Suppressor macrophage treated with lipopolysaccharide for 1 hour (primary cell): ENCODE measurements at regions not wholly inside any gene's neighbourhood (a gene's known extent, or its start where the extent isn't known, plus 50 kb on each side); places are given as distances from the start of the nearest gene placed in this dataset.

Experiments used
- DNase-seq, 3 donors: peaks; one replicate each; pipeline ENCODE4 v3.0.0-alpha.2; 2020 to 2022

GRCh38 chr20:12597551-12597950, 411.2 kb upstream of the SPTLC3 start:
- DNase-seq: no peak

GRCh38 chr20:12598894-12599293, 409.9 kb upstream of the SPTLC3 start:
- no peak for DNase-seq

GRCh38 chr20:12599494-12599893, 409.3 kb upstream of the SPTLC3 start:
- no peak for DNase-seq

GRCh38 chr20:12605751-12606150, 403.0 kb upstream of the SPTLC3 start:
- no peak for DNase-seq

- peak in 1 of 3 donors; percentile 0 for DNase-seq
Measured at GRCh38 chr20:12610871-12611270, 397.9 kb upstream of the SPTLC3 start.

- DNase-seq: no peak
Measured at GRCh38 chr20:12614764-12615163, 394.0 kb upstream of the SPTLC3 start.

GRCh38 chr20:12617076-12617475, 391.7 kb upstream of the SPTLC3 start:
- no peak for DNase-seq

- DNase-seq: no peak
Measured at GRCh38 chr20:12623870-12624269, 384.9 kb upstream of the SPTLC3 start.

GRCh38 chr20:12627485-12627884, 381.3 kb upstream of the SPTLC3 start:
- no peak for DNase-seq

GRCh38 chr20:12638633-12639312, 370.0 kb upstream of the SPTLC3 start:
- no peak for DNase-seq

- no peak for DNase-seq
Measured at GRCh38 chr20:12640251-12640650, 368.5 kb upstream of the SPTLC3 start.

GRCh38 chr20:12641619-12642018, 367.2 kb upstream of the SPTLC3 start:
- no peak for DNase-seq

- DNase-seq: no peak
Measured at GRCh38 chr20:12644461-12644860, 364.3 kb upstream of the SPTLC3 start.

GRCh38 chr20:12649234-12649633, 359.5 kb upstream of the SPTLC3 start:
- no peak for DNase-seq

- DNase-seq: no peak
Measured at GRCh38 chr20:12653642-12654041, 355.1 kb upstream of the SPTLC3 start.

GRCh38 chr20:12659942-12660341, 348.8 kb upstream of the SPTLC3 start:
- DNase-seq: no peak

- DNase-seq: no peak
Measured at GRCh38 chr20:12660918-12661317, 347.9 kb upstream of the SPTLC3 start.

GRCh38 chr20:12670301-12670700, 338.5 kb upstream of the SPTLC3 start:
- DNase-seq: no peak

GRCh38 chr20:12673352-12673751, 335.4 kb upstream of the SPTLC3 start:
- DNase-seq: no peak

GRCh38 chr20:12677925-12678324, 330.8 kb upstream of the SPTLC3 start:
- no peak for DNase-seq

- no peak for DNase-seq
Measured at GRCh38 chr20:12679447-12679846, 329.3 kb upstream of the SPTLC3 start.

GRCh38 chr20:12682613-12683012, 326.2 kb upstream of the SPTLC3 start:
- DNase-seq: no peak

GRCh38 chr20:12687476-12687875, 321.3 kb upstream of the SPTLC3 start:
- DNase-seq: no peak

GRCh38 chr20:12695937-12696336, 312.8 kb upstream of the SPTLC3 start:
- DNase-seq: no peak

- no peak for DNase-seq
Measured at GRCh38 chr20:12698817-12699216, 310.0 kb upstream of the SPTLC3 start.
